ENCODE measurements at regions not wholly inside any gene's neighbourhood (a gene's known extent, or its start where the extent isn't known, plus 50 kb on each side); places are given as distances from the start of the nearest gene placed in this dataset.

- no peak for DNase-seq (ENCODE audit: low spot score)
- TF ChIP-seq CTCF (IDR thresholded peaks at IDR 0.05) = no peak
- no peak overlapping the region for H3K4me3 ChIP-seq
- no peak overlapping the region for H3K27ac ChIP-seq
Measured at GRCh38 chr18:43719267-43719795, 442.0 kb upstream of the SYT4 start.

GRCh38 chr18:43720041-43720440 is 442.8 kb upstream of the SYT4 start:
- no peak overlapping the region for H3K4me3 ChIP-seq
- no peak for TF ChIP-seq CTCF (IDR thresholded peaks at IDR 0.05)
- H3K27ac ChIP-seq = no peak overlapping the region
- DNase-seq (ENCODE audit: low spot score) = no peak

- H3K4me3 ChIP-seq = no peak overlapping the region
- TF ChIP-seq CTCF (IDR thresholded peaks at IDR 0.05) = no peak
- no peak for DNase-seq (ENCODE audit: low spot score)
- no peak overlapping the region for H3K27ac ChIP-seq
Measured at GRCh38 chr18:43735570-43735969, 458.3 kb upstream of the SYT4 start.

GRCh38 chr18:43744960-43745745 is 467.9 kb upstream of the SYT4 start:
- Histone ChIP-seq H3K27ac (no peak overlapping the region), H3K4me3 (no peak overlapping the region)
- no peak for DNase-seq (ENCODE audit: low spot score)
- no peak for TF ChIP-seq CTCF (IDR thresholded peaks at IDR 0.05)

GRCh38 chr18:43751203-43751602 is 473.9 kb upstream of the SYT4 start:
- Histone ChIP-seq H3K4me3 (no peak overlapping the region), H3K27ac (no peak overlapping the region)
- no peak for DNase-seq (ENCODE audit: low spot score)
- no peak for TF ChIP-seq CTCF (IDR thresholded peaks at IDR 0.05)

- Histone ChIP-seq H3K4me3 (no peak overlapping the region), H3K27ac (no peak overlapping the region)
- TF ChIP-seq CTCF (IDR thresholded peaks at IDR 0.05) = no peak
- no peak for DNase-seq (ENCODE audit: low spot score)
Measured at GRCh38 chr18:43751835-43752234, 474.5 kb upstream of the SYT4 start.

- no peak for TF ChIP-seq CTCF (IDR thresholded peaks at IDR 0.05)
- DNase-seq (ENCODE audit: low spot score) = no peak
- no peak overlapping the region for H3K4me3 ChIP-seq
- no peak overlapping the region for H3K27ac ChIP-seq
Measured at GRCh38 chr18:43757273-43757672, 480.0 kb upstream of the SYT4 start.

Measured in coronary artery (tissue), 2 donors.